DND-41 (cell line): ENCODE measurements at regions not wholly inside any gene's neighbourhood (a gene's known extent, or its start where the extent isn't known, plus 50 kb on each side); places are given as distances from the start of the nearest gene placed in this dataset.

Experiments
- EZH2 ChIP-seq: IDR thresholded peaks from 3 replicates; pipeline ENCODE4 v1.6.1; 2012; ENCODE audit warnings: borderline replicate concordance, low read depth, mild to moderate bottlenecking, moderate library complexity, low read length, inconsistent platforms; ENCODE audit not compliant: severe bottlenecking
- TF ChIP-seq, protein P1 (sequence below): IDR thresholded peaks from 2 replicates; pipeline ENCODE4 v1.5.1; 2012; ENCODE audit warnings: borderline replicate concordance, low read length, moderate library complexity, mild to moderate bottlenecking; ENCODE audit not compliant: poor library complexity, severe bottlenecking; ENCODE audit errors: extremely low read depth

DNA sequence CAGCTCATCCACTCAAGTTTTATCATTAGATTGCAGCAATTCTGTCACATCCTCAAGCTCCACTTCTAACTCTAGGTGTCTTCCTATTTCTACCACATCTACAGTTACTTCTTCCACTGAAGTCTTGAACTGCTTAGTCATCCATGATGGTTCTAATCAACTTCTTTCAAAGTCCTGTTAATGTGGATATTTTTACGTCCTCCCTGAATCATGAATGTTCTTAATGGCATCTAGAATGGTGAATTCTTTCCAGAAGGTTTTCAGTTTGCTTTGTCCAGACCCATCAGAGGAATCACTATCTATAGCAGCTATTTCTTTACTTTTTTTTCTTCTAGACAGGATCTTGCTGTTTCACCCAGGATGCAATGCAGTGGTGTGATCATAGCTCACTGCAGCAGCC, 78.0 kb upstream of the RNPC3 start:
- TF ChIP-seq, protein P1, sequence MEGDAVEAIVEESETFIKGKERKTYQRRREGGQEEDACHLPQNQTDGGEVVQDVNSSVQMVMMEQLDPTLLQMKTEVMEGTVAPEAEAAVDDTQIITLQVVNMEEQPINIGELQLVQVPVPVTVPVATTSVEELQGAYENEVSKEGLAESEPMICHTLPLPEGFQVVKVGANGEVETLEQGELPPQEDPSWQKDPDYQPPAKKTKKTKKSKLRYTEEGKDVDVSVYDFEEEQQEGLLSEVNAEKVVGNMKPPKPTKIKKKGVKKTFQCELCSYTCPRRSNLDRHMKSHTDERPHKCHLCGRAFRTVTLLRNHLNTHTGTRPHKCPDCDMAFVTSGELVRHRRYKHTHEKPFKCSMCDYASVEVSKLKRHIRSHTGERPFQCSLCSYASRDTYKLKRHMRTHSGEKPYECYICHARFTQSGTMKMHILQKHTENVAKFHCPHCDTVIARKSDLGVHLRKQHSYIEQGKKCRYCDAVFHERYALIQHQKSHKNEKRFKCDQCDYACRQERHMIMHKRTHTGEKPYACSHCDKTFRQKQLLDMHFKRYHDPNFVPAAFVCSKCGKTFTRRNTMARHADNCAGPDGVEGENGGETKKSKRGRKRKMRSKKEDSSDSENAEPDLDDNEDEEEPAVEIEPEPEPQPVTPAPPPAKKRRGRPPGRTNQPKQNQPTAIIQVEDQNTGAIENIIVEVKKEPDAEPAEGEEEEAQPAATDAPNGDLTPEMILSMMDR = no peak
- TF ChIP-seq EZH2 = no peak
